ENCODE measurements at regions not wholly inside any gene's neighbourhood (a gene's known extent, or its start where the extent isn't known, plus 50 kb on each side); places are given as distances from the start of the nearest gene placed in this dataset.

GRCh38 chr5:25568989-25569625, 924.3 kb upstream of the CDH10 start:
- no peak for TF ChIP-seq CTCF (IDR thresholded peaks at IDR 0.05; ENCODE audit: insufficient read depth, low read length)
- no peak for TF ChIP-seq REST (IDR thresholded peaks at IDR 0.05; ENCODE audit: insufficient replicate concordance, low read depth)
- TF ChIP-seq SPI1 (IDR thresholded peaks at IDR 0.05; ENCODE audit: borderline replicate concordance, low read depth), result no peak

Measured in HL-60 (cell line).